Endodermal cell (in vitro differentiated cells): ENCODE measurements at regions not wholly inside any gene's neighbourhood (a gene's known extent, or its start where the extent isn't known, plus 50 kb on each side); places are given as distances from the start of the nearest gene placed in this dataset.

ENCODE experiments used
- DNase-seq: peaks from one replicate; pipeline ENCODE4 v3.0.0-alpha.2; 2017
- H3K27ac ChIP-seq: 2 replicates; pipeline ENCODE4 v1.5.1; 2013; ENCODE audit warnings: mild to moderate bottlenecking, low read depth, low read length, moderate library complexity
- H3K27me3 ChIP-seq: 2 replicates; pipeline ENCODE4 v1.6.1; 2013; ENCODE audit warnings: mild to moderate bottlenecking, low read length, moderate library complexity; ENCODE audit not compliant: insufficient read depth, control insufficient read depth, poor library complexity, severe bottlenecking
- H3K36me3 ChIP-seq: 2 replicates; pipeline ENCODE4 v1.7.0; 2013; ENCODE audit warnings: mild to moderate bottlenecking, low read length, moderate library complexity; ENCODE audit not compliant: control insufficient read depth, insufficient read depth
- H3K4me1 ChIP-seq: one replicate; pipeline ENCODE4 v1.7.0; 2013; ENCODE audit warnings: low read length; ENCODE audit not compliant: control insufficient read depth, insufficient read depth
- H3K4me3 ChIP-seq: 2 replicates; pipeline ENCODE4 v1.5.1; 2013; ENCODE audit warnings: mild to moderate bottlenecking, low read length, moderate library complexity
- H3K9ac ChIP-seq: 2 replicates; pipeline ENCODE4 v1.6.1; 2013; ENCODE audit warnings: mild to moderate bottlenecking, low read length, moderate library complexity; ENCODE audit not compliant: poor library complexity, severe bottlenecking; ENCODE audit errors: extremely low read depth
- H3K9me3 ChIP-seq: 2 replicates; pipeline ENCODE4 v1.6.1; 2013; ENCODE audit warnings: mild to moderate bottlenecking, low read length, moderate library complexity; ENCODE audit not compliant: control insufficient read depth
- H3K27ac Mint-ChIP-seq: 2 replicates; pipeline ENCODE4 v1.8.0; 2020; ENCODE audit warnings: mixed read lengths
- H3K27me3 Mint-ChIP-seq: 2 replicates; pipeline ENCODE4 v1.8.0; 2021; ENCODE audit warnings: mild to moderate bottlenecking, mixed read lengths; ENCODE audit not compliant: insufficient read depth
- H3K36me3 Mint-ChIP-seq: 2 replicates; pipeline ENCODE4 v1.8.0; 2020; ENCODE audit warnings: low read depth, mixed read lengths
- H3K4me1 Mint-ChIP-seq: 2 replicates; pipeline ENCODE4 v1.8.0; 2020; ENCODE audit warnings: mixed read lengths
- H3K4me3 Mint-ChIP-seq: 2 replicates; pipeline ENCODE4 v1.8.0; 2020; ENCODE audit warnings: mild to moderate bottlenecking, moderate library complexity, mixed read lengths
- H3K9me3 Mint-ChIP-seq: 2 replicates; pipeline ENCODE4 v1.8.0; 2020; ENCODE audit warnings: mild to moderate bottlenecking, mixed read lengths
- WGBS, 2 experiments: methylation state at CpG; one replicate each; pipeline versions ENCODE4 v1.1.5 to v1.1.7; 2013; ENCODE audit warnings: missing lambda C conversion rate in 2 of 2, mixed read lengths in 1 of 2; ENCODE audit not compliant: insufficient coverage in 1 of 2, insufficient read length in 1 of 2; 5-methylcytosine and 5-hydroxymethylcytosine counted together
- TF ChIP-seq, protein P1 (sequence below): fragments of 200-600 bp; sonication (generic); conservative IDR thresholded peaks from 2 replicates; pipeline ENCODE4 v1.5.0; 2021; ENCODE audit warnings: antibody characterized with exemption, mild to moderate bottlenecking

GRCh38 chr18:28890791-28891190 is 713.9 kb upstream of the CDH2 start:
- no peaks in the 10 kb centered on the region for H3K36me3 Mint-ChIP-seq
- TF ChIP-seq, protein P1, sequence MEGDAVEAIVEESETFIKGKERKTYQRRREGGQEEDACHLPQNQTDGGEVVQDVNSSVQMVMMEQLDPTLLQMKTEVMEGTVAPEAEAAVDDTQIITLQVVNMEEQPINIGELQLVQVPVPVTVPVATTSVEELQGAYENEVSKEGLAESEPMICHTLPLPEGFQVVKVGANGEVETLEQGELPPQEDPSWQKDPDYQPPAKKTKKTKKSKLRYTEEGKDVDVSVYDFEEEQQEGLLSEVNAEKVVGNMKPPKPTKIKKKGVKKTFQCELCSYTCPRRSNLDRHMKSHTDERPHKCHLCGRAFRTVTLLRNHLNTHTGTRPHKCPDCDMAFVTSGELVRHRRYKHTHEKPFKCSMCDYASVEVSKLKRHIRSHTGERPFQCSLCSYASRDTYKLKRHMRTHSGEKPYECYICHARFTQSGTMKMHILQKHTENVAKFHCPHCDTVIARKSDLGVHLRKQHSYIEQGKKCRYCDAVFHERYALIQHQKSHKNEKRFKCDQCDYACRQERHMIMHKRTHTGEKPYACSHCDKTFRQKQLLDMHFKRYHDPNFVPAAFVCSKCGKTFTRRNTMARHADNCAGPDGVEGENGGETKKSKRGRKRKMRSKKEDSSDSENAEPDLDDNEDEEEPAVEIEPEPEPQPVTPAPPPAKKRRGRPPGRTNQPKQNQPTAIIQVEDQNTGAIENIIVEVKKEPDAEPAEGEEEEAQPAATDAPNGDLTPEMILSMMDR = no peak
- Histone ChIP-seq H3K4me1 (no peaks in the 10 kb centered on the region), H3K9me3 (no peaks in the 10 kb centered on the region), H3K27ac (no peak overlapping the region), H3K9ac (no peak overlapping the region), H3K36me3 (no peaks in the 10 kb centered on the region), H3K4me3 (no peak overlapping the region), H3K27me3 (no peaks in the 10 kb centered on the region)
- no peak for DNase-seq
- no peaks in the 10 kb centered on the region for H3K27me3 Mint-ChIP-seq
- H3K4me3 Mint-ChIP-seq = no peak overlapping the region
- no peaks in the 10 kb centered on the region for H3K9me3 Mint-ChIP-seq
- H3K27ac Mint-ChIP-seq = no peak overlapping the region
- WGBS, 2 experiments = 83 to 92% methylated on average over 2 to 3 of the region's 3 CpGs
- H3K4me1 Mint-ChIP-seq = no peaks in the 10 kb centered on the region

DNA sequence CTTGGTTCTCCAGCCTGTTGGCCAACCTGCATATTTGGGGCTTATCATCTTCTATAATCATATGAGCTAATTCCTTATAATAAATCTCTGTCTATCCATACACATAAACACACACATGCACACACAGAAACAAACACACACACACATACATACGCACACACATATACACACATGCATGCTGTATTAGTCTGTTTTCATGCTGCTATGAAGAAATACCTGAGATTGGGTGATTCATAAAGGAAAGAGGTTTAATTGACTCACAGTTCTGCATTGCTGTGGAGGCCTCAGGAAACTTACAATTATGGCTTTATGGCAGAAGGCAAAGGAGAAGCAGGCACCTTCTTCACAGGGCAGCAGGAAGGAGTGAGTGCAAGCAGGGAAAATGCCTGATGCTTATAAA is 707.4 kb upstream of the CDH2 start:
- Histone ChIP-seq H3K36me3 (no peaks in the 10 kb centered on the region), H3K27ac (no peak overlapping the region), H3K4me3 (no peak overlapping the region), H3K9me3 (no peaks in the 10 kb centered on the region), H3K27me3 (no peaks in the 10 kb centered on the region), H3K9ac (no peak overlapping the region), H3K4me1 (no peaks in the 10 kb centered on the region)
- H3K27me3 Mint-ChIP-seq = no peaks in the 10 kb centered on the region
- no peaks in the 10 kb centered on the region for H3K36me3 Mint-ChIP-seq
- no peak overlapping the region for H3K27ac Mint-ChIP-seq
- peaks cover 4% of the 10 kb centered on the region for H3K4me1 Mint-ChIP-seq
- TF ChIP-seq, protein P1 = no peak
- no peak for DNase-seq
- 91% methylated on average over 1 of the region's 1 CpG; no CpG with 5 or more reads in 1 of the 2 experiments for WGBS, 2 experiments
- no peaks in the 10 kb centered on the region for H3K9me3 Mint-ChIP-seq
- no peak overlapping the region for H3K4me3 Mint-ChIP-seq

DNA sequence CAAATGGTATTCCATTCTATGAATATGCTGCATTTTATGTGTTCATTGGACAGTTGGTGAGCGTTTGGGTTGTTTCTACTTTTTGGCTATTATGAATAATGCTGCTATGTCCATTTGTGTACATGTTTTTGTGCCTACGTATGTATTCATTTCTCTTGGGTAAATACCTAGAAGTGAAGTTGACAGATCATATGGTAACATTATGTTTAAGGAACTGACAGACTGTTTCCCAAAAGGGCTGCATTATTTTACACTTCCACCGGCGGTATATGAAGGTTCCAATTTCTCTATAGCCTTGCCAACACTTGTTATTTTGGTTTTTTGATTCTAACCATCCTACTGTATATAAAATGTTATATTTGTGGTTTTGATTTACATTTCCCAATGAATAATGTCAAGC is 703.9 kb upstream of the CDH2 start:
- H3K4me1 ChIP-seq = no peaks in the 10 kb centered on the region
- 93 to 100% methylated on average over 2 to 4 of the region's 4 CpGs for WGBS, 2 experiments
- no peaks in the 10 kb centered on the region for H3K9me3 ChIP-seq
- Mint-ChIP-seq H3K27ac (no peak overlapping the region), H3K9me3 (peaks cover 2% of the 10 kb centered on the region), H3K27me3 (no peaks in the 10 kb centered on the region), H3K4me1 (peaks cover 4% of the 10 kb centered on the region), H3K4me3 (no peak overlapping the region), H3K36me3 (no peaks in the 10 kb centered on the region)
- no peaks in the 10 kb centered on the region for H3K36me3 ChIP-seq
- DNase-seq = no peak
- TF ChIP-seq, protein P1 = no peak
- H3K9ac ChIP-seq = no peak overlapping the region
- H3K27me3 ChIP-seq = no peaks in the 10 kb centered on the region
- no peak overlapping the region for H3K4me3 ChIP-seq
- no peak overlapping the region for H3K27ac ChIP-seq
